HG02973 (cell line): ENCODE measurements at regions not wholly inside any gene's neighbourhood (a gene's known extent, or its start where the extent isn't known, plus 50 kb on each side); places are given as distances from the start of the nearest gene placed in this dataset.

ENCODE experiments used
- ATAC-seq: cut with Tn5 transposase; IDR thresholded peaks from one replicate; pipeline ENCODE4 v1.9.1; 2021; ENCODE audit warnings: moderate library complexity; ENCODE audit not compliant: unreplicated experiment

DNA sequence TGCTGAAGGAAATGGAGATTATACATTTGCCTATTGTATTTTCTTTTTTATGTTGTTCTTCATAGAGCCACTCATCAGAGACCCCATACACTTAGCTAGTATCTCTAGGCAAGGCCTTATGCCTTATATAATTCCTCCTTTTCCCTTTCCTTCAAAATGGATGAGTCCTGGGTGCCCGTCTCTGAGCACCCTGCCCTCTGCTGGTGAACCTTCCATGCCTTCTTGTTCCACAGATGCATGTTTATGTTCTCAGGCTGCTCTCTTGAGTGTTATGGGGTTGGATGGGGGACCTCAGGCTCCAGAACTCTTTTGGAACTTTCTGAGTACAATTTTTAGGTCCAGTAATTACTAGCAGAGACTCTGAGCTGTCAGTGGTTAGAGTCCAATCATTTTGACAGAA, 368.6 kb upstream of the SPRED2 start:
- no peak for ATAC-seq

DNA sequence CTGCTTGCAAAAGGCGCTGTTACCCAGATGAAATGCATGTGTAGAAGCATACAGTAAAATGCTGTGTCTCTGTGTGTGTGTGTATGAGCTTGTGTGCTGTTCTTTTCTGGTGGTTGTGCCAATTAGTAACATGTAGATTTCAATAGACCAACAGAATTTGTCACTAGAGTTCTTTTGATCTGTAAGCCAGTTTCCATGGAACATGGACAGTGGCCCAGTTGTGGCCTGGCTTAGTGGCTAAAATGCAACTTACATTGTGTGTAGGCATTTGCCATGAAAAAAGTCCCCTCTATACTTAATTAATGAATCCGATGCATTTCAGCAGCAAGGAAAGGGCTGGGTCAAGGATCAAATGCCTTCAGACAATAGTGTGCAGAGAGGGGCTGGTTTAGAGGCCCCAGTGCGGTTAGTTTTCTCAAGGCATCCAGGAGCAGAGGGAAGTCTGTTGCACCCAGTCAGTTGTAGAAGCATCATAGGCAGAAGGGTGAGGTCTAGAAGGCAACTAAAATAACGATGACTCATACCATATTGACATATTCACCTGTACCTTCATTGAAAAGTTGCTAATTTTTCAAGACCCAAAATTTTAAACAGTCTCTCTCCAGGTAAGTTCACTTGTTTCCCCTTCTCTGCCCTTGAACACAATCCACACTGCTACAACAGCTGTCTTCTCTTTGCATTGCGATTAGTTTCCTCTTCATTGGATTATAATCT, 366.9 kb upstream of the SPRED2 start:
- ATAC-seq, result no peak

DNA sequence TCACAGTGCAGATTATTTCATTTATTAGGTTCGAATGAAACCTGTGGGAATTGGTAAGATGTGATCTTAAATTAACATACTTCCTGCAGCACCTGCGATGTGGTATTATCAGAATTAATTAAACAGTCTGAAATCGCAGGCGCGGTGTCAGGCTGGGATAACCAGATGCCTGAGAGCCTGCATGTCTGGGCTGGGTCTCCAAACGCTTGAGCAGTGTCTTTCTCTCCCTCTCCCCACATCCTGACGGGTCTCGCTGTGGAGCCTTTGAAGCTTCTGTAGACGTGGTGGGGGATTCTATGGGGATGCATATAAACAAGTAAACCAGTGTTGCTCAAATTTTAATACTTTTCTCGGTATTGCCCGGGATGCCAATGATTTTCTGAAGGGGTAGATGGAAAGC, 366.2 kb upstream of the SPRED2 start:
- no peak for ATAC-seq

DNA sequence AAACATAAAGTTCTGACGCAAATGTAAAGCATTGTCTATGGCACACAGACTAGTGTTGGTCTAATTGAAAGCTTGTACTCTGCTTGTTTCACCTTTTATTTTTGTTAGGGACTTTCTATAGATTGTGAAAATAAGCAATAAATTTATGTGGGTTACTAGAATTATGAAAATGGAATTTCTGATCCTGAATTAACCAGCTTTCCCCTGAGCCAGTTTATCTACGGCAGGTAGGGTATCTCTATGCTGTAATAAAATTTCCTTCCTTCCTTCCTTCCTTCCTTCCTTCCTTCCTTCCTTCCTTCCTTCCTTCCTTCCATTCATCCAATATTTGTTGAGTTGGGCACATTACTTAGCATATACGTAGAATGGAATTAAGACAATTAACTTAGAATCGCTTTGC, 362.6 kb upstream of the SPRED2 start:
- ATAC-seq, result no peak

DNA sequence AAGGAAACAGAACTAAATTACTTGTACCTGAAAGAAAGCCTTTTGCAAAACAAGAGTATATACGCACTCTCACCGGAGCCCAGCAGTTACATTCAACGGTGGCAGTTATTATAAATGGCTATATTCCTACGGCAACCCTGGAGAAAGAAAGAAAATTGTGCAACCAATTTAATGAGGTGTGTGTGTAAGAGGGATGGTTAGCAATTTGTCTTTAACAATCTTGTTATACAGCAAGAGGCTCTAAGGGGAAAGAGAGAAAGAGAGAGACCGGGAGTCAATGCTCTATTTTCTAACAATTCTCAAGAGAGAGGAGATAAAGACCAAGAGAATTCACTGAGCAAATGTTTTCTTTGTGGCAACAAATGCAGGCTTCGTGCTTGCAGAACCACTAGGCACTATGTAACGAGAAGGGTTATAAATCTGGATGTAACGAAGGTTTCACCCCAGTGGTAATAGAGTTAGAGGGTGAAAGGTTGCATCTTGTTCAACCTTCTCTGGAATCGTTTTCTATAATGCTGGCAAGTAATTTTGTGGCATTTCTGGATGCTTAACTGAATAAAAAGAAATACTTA, 359.1 kb upstream of the SPRED2 start:
- no peak for ATAC-seq

DNA sequence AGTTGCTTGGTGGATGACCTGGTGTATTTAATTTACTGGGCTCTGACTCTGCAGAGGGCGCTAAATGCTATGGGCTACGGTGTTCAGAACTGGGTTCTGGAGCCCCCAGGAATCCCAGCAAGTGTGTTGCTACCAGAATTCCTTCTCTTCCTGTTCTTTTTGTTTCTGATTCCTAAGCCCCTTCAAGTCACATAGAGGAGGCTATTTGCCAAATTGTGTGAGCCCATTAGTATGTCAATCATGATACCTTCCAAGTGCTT, 358.2 kb upstream of the SPRED2 start:
- no peak for ATAC-seq

DNA sequence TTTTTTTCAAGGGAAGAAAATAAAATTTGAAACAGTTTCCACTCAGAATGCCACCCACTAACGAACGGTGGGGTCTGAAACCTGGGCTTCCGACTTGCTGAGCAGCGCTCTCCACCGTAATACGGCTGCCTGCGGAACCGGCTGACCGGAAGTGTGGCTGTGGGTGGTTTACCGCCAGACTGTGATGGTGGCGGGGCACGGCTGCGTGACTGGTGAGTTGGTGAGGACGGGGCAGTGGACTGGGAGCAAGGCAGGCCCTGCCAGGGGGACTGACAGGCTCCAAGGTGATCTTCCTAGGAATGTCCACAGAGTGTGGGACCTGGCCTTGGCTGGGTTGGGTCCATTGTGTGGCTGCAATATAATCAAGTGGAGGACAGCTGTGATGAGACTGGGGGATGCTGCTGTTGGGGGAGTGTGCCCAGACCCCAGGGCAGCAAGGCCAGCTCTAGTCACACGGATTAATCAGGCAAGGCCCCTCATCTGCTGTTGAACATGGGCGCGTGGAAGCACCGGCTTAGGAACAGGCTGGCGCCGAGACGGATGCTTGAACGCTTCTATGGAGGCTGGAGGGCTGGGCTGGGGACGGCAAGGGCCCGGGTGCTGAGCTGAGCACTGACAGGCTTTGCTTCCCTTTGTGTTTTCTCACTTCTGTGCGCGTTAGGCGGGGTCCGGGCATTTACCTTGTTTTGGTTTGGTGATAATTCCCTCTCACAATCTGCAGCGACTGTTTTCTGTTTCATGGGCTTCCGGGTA, 357.7 kb upstream of the SPRED2 start:
- ATAC-seq, result no peak

DNA sequence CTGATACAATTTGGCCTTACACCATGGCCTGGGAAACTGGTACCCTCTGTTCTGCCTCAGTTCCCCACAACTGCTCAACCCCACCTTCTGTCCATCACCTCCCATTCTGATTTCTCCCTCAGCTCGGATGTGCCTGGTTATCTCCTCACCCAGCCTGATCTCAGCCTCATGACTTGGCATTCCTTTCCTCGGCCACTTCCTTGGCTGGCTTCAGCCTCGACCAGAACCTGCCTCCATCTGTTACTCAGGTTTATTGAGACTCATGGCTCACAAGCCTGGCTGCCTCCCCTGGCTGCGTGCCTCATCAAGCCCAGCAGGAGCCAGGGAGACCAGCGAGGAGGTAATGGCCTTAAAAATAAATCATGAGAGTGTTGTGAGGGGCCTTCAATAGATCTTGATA, 356.2 kb upstream of the SPRED2 start:
- no peak for ATAC-seq

DNA sequence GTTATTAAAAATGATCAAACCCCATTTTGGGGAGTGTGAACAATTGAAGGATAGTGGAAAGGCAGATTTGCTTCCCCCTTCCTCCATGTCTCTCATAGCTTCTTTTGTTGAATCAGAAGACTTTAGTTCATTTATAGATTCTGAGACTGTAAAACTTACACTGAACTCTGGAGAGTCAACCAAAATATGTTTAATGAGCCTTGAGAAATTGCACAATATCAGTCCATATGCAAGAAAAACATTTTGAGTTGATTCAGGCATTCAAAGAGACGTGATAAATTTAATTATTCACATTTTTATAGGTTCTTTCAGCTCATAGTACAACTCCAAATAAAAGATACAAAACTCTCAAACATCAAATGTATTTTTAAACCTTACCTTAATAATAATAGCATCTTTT, 354.4 kb upstream of the SPRED2 start:
- no peak for ATAC-seq

DNA sequence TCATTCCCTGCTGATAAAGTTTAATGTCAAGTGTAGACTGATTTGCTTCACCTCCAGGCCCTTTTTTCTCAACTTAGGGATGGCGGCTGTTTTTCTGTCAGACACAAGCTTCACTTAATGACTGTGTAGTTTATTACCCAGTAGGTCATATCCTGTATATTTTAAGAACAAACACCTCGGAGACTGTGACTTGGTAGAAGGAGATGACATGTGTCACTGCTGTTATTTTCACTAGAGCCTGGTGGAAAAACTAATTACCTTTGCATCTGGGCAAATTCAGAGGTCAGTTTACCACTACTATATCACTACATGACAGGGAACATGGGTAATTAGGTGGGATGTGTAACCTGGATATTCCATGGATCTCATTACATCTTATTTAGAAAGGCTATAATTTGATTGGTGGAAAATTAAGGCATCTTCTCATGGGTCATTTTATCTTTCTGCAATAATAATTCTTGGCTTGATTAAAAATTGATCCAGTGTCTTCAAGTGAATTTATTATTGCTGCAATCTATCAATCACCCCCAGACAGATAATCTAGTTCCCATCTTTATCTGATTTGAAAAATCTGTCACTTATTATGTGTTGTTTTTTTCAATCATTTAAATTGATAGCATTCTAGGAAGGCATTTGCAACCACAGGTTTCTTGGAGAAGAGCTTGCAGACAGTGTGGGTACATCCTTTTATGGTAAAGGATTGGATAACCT, 353.8 kb upstream of the SPRED2 start:
- no peak for ATAC-seq

DNA sequence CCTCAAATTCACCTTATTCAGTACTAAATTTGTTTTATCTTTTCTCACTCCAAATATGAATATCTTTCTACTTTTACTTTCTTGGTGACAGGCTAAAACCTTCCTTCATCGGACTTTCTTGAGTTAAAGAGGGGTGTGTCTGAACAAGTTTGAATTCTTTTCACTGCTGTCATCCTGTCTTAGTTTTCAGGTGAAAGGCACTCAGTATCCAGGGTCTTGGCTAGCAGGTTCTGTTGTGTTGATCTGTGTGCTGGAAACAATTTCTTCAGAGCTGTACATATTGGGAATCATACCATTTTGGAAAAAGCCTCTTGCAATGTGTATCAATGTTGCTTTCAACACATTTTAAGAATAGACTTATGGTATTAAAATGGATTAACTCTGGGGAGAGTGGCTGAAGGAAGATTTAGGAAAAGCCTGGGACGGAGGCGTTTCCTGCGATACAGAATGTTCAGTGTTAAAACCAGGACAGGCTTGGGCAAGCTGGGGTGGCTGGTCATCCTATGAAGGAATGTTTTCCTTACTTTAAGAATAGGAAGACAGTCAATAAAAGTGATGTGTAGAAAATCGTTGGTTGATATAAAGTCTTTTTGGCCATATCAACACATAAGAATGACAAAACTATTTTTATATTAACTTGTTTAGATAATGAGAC, 350.7 kb upstream of the SPRED2 start:
- no peak for ATAC-seq

DNA sequence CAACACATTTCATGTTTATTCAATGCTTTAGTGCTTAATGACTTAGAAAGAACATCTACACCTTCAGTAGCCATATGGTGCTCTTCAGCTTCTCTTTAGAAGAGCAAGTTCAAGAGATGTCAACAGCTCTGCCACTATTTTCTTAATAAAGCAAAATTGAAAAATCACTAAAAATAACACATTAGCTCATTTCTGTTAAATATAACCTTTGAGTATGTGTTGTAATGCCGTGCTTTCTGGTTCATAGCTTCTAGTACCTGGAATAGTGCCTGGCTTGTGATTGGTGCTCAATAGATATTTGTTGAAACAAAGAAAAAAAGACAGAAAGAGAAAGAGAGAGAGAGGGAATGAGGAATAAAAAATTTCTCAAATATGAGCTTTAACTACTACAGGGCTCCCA, 349.8 kb upstream of the SPRED2 start:
- no peak for ATAC-seq

DNA sequence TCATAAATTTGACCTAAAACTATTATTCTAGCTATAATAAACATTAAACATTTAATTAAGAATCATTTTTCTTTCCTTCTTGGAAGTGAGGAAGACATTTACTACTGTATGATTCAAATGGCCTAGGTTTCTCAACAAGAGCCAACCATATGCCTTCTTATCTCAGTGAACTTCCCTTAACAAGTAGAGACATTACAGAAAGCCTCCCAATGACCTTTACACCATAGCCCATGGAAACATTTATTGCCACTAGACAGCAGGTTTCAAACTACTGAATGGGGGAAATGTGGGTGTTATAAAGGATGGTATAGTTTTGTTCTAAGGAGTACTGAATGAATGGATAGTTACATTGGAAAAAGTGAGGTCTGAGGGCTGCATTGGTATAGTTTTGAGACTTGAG, 349.4 kb upstream of the SPRED2 start:
- no peak for ATAC-seq

DNA sequence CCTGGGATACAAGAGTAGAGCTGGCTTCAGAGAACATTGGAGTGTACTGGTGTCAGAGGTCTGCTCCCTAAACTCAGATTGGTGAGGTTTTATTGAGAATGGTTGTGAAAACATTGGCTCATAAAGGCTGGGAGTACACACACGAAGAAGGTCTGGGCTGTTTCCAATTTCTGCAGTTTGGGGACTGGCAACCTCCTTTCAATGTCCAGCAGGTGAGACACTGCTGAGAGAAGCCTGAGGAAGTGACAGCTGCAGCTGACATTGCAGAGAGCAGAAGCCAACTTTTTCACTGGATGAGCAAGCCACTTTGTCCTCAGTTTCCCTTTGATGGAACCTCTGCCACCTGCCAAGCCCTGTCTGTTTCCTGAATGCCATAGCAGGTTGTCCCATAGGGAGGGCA, 346.6 kb upstream of the SPRED2 start:
- no peak for ATAC-seq

DNA sequence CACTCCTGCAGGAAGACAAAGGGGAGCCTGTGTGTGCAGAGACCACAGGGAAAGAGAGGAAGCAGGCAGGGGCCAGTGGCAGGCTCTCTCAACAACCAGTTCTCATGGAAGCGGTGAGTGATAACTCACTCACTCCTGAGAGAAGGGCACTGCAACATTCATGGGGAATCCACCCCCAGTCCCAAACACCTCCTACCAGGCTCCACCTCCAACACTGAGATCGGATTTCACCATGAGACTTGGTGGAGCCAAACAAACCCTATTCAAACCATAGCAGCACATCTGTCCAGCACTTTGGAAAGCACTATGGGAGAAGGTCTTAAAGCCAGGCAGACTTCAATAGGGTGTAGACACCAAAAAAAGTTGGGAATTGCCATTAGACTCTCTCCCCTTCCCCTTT, 345.7 kb upstream of the SPRED2 start:
- ATAC-seq, result no peak

DNA sequence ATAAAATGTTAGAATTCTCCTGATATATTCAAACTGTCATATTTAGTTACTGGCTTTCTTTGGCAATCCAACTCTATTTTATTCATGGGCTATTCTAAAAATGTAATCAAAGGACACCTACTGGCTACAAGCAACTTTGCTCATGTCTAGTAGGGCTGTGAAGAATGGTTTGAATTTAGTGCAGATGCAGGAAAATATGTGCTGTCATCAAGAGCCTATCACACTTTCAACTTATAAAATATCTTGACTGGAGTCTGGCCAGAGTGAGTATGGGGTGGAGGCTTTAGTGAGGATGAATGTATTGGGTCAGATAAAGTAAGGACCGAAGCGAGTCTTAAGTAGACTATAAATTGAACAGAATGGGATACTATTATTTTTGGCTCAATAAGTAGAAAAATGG, 343.4 kb upstream of the SPRED2 start:
- no peak for ATAC-seq

DNA sequence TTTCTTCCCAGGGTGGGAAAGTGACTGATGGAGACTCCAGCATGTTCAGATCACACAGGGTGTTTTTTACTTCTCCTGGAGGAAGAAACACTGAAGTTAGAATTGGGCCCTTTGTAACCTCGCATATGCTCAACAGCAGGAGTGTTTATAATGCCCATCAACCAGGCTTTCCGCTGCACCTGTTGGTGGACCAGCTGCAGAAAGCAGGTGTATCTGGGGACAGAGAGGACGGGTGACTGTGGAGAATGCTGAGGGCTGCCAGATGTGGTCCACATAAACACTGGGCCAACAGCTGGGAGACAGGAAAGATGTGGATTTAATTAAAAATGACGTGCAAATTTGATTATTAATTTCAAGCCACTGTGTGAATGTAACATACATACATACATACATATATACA, 335.5 kb upstream of the SPRED2 start:
- no peak for ATAC-seq

DNA sequence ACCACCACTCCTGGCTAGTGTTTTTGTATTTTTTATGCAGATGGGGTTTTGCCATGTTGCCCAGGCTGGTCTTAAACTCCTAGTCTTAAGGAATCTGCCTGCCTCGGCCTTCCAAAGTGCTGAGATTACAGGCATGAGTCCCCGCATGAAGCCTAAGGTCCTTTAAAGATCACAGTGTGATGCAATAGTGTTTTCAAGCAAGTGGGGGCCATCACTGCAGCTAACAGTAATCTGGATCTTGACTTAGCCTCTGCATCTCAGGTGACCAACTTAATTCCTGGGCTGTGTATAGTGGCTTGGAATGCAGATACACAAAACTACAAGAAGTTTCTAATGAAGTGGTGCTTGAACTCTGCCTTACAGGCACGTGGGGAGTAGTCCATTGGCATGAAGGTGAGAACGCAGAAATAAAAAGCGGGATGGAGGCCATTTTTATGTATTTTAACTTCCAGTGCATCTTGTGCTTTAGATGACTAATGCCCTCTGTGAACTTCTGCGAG, 334.4 kb upstream of the SPRED2 start:
- ATAC-seq, result no peak

DNA sequence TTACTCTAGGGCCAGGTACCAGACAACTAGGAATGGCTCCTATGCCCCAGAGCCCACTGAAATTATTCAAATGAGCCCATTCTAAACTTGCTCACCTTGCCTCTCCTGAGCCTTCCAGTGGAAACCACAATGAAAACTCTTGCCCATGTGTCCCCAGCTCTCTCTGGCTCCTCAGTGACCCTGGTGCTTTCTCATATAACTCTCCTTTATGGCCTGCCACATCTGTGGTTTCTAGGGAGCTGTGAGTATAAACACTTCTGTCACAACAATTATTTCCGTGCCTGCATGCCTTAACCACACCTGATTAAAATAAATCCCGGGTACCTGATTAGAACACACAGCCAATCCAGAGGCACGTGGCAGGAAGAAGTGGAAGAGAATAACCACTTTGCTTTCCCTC, 333.0 kb upstream of the SPRED2 start:
- ATAC-seq, result no peak

DNA sequence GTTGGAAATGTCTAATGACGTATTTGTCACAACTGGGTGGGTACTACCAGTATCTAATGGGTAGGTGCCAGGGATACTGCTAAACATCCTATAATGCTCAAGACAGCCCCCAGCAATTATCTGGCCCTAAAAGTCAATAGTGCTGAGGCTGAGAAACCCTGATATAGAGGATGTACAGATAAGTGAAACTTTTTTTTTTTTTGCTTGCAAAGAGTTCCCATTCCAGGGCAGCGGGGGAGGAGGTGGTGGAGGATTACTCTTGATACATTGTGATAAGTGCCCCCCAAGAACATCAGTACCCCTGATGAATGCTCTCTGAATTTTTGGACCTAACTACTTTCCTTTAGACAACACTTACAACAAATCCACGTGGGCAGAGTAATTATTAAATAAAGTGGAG, 329.7 kb upstream of the SPRED2 start:
- no peak for ATAC-seq

DNA sequence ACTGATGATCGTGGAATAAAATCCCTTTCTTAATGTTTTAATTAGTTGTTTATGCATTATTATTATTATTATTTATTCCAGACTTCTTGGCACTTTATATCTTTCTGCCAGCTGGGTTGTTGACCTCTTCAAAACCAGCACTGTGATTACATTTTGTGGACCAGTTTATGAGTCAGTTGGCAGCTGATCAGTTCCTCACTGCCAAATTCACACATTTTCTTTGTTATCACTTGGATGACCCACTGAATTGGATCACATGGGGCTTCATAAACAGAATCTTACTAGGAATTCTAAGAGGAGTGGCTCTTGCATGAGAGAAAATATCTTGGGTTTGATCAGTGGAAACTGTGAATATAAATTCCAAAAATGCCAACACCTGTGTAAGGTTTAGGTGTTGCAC, 321.8 kb upstream of the SPRED2 start:
- ATAC-seq, result no peak
